ENCODE measurements at regions not wholly inside any gene's neighbourhood (a gene's known extent, or its start where the extent isn't known, plus 50 kb on each side); places are given as distances from the start of the nearest gene placed in this dataset.
"Not testable (repeated sequence)": the region's sequence is repeated elsewhere in the genome, so short reads cannot be mapped to it uniquely, and the experiment has no call there.

- DNase-seq: no peak
Measured at GRCh38 chr11:23778971-23779370, 717.9 kb upstream of the LUZP2 start.

DNA sequence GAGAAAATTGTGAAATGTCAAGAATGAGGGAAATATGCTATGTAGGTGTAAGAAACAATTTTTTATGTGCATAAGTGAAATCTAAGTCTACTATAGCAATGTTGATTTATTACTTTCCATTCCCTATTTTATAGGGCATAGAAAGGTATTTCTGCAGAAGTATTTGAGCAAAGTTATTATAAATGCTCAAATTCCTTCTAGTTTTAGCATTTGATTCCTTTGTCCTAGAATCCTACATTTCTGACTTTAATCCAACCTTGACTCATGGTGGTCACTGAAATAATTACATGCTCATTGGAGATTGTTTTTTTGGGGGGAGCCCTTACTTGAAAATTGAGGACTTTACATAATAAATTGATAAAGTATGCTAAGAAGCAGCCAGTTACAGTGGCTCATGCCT lies 716.6 kb upstream of the LUZP2 start:
- no peak for DNase-seq

DNA sequence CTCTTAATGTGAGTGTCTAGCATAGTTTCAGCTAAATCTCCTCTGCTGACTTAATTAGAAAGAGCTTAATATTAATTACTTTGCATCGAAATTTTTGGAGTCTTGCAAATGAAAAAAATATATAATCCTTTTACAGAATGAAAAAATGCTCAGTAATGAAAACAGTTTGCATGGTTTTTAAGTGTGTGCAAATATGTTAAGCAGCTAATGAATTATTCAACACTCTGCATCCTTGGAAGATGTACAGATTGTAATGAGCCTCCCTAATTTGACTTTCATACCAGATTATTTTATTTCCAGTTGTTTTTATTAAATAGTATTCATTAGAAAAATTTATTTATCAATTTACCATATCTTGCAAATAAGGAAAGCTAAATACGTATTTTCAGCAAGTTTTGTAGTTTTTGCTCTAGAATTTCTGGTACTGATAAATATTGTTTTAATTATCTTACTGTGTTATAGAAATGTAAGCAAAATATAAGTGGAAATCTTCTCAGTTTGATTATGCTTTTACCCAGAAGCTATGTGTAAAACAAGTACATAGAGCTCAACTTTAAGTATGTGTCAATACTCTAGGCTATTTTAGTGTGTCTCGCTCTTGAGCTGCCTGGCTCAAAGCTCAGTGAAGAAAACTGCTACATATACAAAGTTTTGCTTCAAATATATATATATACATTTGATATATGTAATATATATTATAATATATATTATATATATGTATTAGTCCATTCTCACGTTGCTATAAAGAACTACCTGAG lies 714.9 kb upstream of the LUZP2 start:
- DNase-seq: no peak

GRCh38 chr11:23786974-23787373 lies 709.9 kb upstream of the LUZP2 start:
- not testable (repeated sequence) for DNase-seq

DNA sequence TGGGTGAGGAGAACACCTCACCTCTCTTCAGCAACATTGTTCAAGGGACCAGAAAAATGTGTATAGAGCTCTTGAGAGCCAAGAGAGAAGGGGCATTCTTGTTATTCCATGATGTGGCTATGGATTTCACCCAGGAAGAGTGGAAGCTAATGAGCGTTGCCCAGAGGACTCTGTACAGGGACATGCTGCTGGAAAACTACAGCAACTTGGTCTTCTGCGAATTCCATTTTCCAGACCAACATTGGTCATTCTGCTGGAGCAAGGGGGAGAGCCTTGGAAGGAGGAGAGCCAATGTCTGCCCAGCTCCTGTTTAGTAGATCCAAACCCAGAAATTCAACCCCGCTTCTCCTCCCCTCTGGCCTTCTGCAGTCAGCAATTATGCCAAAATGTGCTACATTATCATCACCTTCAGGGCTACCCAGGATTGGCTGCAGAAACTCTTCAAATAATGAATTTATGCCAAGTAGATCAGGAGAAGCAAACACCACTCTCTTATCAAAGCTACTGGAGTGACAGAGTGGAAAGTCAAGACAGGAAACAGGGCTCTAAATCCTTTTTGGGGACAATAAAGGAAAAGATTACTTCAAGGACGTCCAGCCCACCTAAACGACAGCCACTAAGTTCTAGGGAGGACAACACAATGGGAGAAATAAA lies 707.5 kb upstream of the LUZP2 start:
- DNase-seq: no peak

DNA sequence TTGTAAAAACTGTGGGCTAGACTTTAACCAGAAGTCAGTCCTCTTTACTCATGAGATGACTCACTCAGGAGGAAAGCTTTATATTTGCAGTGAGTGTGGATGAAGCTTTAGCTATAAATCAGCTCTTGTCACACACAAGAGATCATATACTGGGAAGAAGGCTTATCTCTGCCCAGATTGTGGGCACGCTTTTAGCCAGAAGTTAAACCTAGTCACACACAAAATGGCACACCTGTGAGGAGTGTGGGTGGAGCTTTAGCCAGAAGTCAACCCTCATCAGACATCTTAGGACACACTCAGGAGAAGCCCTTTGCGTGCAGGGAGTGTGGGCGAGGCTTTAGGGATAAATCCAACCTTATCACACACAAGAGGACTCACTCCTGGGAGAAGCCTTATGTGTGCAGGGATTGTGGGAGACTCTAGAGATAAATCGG lies 706.9 kb upstream of the LUZP2 start:
- DNase-seq: no peak

- no peak for DNase-seq
Measured at GRCh38 chr11:23797624-23798419, 699.0 kb upstream of the LUZP2 start.

- not testable (repeated sequence) for DNase-seq
Measured at GRCh38 chr11:23834306-23834705, 662.5 kb upstream of the LUZP2 start.

DNA sequence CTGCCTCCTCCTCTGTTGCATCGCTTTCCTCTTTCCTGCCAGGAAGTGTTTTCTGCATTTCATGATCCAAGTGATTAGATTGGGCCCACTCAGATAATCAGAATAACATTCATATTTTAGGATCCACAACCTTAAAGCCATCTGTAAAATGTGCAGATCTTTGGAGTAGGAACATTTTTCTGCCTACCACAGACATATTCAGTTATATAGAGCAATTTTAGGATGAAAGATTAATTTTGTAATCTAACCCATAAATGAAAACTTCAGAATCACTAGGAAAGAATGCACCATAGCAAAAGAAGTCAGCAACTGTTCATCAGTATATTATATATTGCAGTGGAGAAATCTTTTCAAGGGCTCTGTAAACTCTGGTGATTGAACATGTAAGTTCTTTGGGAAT lies 659.9 kb upstream of the LUZP2 start:
- DNase-seq: no peak

DNA sequence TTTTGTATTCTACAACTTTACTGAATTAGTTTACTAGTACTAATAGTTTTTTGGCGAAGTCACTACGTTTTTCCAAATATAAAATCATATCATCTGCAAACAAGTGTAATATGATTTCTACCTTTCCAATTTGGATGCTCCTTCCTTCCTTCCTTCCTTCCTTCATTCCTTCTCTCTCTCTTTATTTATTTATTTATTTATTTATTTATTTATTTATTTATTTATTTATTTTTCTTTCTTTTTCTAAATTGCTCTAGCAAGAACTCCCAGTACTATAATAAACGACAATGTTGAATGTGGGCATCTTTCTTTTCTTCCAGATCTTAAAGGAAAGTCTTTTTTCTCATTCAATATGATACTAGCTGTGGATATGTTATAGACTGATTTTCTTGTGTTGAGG lies 656.0 kb upstream of the LUZP2 start:
- no peak for DNase-seq

DNA sequence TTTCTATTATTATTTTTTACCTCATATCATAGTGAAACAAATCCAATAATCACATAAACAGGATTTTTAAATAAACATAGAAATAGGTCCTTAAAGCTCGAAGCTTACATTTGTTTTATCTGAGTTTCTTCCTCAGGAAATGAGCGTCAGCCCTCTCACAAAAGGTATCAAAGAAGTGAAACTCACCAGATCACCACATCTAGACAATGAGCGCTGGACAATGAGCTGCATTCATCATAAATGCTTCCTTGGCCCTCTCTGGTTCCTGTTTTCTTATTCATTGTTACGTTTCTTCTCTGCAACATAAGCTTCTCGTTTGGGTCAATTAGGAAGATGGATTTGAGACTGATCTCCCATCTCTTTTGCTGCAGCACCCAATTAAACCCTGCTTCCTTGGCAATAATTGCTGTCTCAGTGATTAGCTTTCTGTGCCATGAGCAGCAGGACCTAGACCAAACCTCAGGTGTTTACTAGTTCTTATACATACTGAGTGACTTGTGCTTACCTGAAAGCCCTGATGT lies 649.9 kb upstream of the LUZP2 start:
- DNase-seq: no peak

- DNase-seq: no peak
Measured at GRCh38 chr11:23851216-23851615, 645.6 kb upstream of the LUZP2 start.

GRCh38 chr11:23856654-23857053 lies 640.2 kb upstream of the LUZP2 start:
- DNase-seq: no peak

DNA sequence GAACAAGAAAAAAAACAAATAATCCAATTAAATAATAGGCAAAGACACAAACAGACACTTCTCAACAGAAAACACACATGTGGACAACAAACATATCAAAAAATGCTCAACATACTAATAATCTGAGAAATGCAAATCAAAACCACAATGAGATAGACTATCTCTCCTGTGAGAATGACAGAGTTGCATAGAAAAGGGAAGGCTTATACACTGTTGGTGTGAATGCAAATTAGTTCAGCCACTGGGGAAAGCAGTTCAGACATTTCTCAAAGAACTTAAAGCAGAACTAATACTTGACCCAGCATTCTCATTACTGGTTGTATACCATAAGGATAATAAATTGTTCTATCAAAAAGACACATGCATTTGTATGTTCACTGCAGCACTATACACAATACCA lies 637.8 kb upstream of the LUZP2 start:
- no peak for DNase-seq

DNA sequence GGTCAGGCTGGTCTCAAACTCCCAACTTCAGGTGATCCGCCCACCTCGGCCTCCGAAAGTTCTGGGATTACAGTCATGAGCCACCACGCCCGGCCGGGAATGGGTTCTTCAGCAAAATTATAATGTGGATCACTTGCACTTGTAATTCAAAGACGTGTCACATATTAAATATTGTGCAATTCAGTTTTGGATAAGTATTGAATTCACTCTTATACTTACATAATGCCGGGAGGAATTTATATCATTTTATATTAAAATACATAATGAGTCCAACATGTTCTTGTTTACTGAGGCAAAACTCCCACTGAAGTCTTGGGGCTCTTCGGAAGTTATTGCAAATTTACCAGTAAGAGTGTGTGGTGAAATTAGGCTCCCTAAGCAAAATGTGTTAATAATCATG lies 635.2 kb upstream of the LUZP2 start:
- DNase-seq: no peak

DNA sequence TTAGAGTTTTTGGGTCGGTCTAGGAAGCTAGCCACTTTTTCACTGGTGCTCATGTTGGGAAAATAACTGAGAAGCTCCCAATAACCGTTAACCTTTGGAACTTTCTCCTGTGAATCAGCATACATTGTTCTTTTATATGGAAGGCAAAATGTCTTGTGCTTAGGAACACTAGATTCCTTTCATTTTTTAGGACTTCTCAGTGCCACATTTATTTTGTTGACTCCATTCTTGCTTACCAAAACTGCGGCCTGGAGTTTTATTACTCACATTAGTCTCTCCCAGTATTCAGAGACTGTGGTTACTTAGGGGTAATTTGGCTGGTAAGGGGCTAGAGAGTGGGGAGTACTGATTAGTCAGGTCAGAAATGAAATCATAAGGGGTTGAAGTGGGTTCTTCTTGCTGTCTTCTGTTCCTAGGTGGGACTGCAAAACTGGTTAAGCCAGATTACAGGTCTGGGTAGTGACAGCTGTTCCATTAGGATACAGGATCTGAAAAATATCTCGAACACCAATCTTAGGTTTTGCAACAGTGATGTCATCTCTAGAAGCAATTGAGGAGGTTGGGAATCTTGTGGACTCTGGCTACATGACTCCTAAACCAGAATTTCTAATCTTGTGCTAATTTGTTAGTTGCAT lies 631.4 kb upstream of the LUZP2 start:
- no peak for DNase-seq

DNA sequence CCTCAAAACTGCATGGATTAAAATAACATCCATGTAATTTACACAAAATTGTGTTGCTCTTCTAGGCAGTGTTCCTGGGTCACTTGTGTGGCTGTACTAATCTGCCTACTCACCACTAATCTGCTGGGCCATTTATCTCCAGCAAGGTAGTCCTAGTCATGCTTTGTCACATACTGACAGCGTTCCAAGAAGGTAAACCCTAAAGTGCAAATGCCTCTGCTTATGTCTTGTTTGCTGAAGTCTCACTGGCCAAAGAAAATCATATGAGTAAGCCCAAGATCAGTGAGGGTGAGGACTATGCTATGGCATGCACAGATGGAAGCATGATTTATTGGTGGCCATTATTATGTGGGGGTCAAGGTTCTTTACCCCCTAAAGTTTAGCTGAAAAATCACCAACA lies 630.2 kb upstream of the LUZP2 start:
- no peak for DNase-seq

DNA sequence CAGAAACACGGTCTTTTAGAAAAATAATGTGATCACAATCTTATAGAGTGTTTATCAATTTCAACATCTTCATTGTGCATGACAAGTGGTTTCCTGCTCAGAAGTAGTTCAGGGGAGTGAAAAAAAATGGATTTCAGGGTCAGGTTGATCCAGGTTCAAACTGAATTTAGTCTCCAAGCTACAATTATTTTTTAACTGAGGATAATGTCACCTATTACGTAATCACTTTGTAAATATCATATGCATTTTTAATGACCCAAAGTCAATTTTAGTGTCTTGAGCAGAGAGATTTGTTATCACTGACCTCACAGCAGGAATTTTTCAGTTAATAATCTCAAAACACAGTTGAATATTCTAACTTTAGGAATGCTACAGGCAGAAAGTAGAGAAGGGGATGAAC lies 627.2 kb upstream of the LUZP2 start:
- DNase-seq: no peak

DNA sequence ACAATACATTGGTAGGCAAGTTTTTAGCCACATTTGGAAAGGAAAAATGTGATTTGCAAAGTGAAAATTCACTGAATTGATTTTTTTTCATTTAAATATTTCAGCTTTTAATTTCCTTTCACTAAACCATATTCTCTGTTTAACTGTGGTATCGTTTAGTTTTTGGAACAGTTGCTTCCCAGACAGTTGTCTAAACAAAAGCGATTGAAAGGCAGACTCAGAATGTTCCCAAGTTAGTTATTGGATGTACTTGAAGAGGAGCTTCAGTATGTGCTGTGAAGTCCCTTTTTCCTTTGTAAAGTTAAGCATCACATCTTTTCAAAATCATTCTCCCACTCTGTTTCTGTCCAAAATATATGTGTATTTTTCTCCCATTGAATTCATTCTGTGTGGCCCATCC lies 623.4 kb upstream of the LUZP2 start:
- no peak for DNase-seq

DNA sequence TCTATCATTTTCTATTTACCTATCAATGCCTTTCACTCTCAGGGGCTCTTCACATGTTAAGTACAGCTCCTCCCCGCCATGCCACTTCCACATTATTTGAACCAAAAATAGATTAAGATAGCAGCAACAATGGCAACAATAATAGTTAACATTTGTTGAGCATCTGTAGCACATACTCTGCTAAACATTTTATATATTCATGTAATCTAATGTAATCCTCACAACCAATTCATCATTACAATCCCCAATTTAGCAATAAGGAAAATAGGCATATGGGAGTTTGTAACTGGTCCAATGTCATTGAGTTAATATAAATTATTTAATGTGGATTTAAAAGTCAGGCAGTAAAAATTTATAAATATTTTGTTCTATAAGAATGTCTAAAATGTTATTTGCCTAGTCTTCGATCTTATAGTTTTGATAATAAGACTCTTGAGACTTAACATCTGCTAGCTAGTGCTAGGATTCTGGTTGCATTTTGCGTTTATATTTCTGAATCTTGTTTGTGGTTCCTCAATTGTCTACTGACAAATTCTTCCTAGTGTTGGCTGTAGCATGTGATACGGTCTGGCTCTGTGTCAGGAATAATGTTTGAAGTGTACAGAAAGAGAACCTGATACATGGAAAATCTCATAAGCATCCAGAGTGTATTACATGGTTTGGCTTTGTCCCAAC lies 621.5 kb upstream of the LUZP2 start:
- no peak for DNase-seq

DNA sequence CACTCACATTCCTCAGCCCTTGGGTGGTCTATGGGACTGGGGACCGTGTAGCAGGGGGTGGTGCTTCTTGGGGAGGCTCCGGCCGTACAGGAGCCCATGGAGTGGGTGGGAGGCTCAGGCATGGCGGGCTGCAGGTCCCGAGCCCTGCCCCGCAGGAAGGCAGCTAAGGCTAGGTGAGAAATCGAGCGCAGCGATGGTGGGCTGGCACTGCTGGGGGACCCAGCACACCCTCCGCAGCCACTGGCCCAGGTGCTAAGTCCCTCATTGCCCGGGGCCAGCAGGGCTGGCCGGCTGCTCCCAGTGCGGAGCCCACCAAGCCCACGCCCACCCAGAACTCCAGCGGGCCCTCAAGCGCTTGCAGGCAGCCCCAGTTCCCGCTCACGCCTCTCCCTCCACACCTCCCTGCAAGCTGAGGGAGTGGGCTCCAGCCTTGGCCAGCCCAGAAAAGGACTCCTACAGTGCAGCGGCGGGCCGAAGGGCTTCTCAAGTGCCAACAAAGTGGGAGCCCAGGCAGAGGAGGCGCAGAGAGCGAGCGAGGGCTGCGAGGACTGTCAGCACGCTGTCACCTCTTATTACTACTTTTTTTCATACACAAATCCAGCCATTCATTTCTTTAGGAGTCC lies 613.3 kb upstream of the LUZP2 start:
- DNase-seq: not testable (repeated sequence)

DNA sequence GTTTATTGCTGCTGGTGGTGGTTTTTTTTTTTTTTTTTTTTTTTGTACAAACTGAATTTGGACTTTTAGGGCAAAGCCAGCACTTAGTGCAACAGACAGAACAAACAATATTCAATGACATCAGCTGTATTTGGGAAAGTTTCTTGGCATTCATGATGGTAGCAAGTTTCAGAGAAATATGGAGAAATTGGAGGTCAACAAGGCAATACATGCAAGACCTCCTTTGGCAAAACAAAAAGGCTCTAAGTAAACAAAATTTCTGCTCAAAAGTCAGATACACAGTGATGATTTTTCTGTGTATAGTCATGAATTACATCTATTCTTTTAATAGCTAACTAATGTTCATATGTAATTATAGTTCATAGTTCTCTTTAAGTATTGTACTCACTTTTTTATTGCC lies 612.5 kb upstream of the LUZP2 start:
- DNase-seq: no peak

All from DMS79 treated with DMSO at 0.1 percent for 48 hours (cell line).